GM12874 (cell line): ENCODE measurements at regions not wholly inside any gene's neighbourhood (a gene's known extent, or its start where the extent isn't known, plus 50 kb on each side); places are given as distances from the start of the nearest gene placed in this dataset.

Experiments
- CTCF ChIP-seq: IDR thresholded peaks from 2 replicates; pipeline ENCODE4 v1.5.1; 2011; ENCODE audit warnings: low read depth, mild to moderate bottlenecking, control low read depth, low read length, moderate library complexity; ENCODE audit not compliant: insufficient read depth

- TF ChIP-seq CTCF: no peak
These were observed 100.7 kb upstream of the ACTRT2 start for GRCh38 chr1:2920421-2921015.

- peak; percentile 25; the same call in 1 of the 2 replicates for TF ChIP-seq CTCF
These were observed 99.1 kb upstream of the ACTRT2 start for GRCh38 chr1:2921970-2922686.

- TF ChIP-seq CTCF: no peak
These were observed 97.9 kb upstream of the ACTRT2 start for GRCh38 chr1:2923351-2923750.

- no peak for TF ChIP-seq CTCF
These were observed 96.0 kb upstream of the ACTRT2 start for GRCh38 chr1:2925291-2925690.

- no peak for TF ChIP-seq CTCF
These were observed 95.3 kb upstream of the ACTRT2 start for GRCh38 chr1:2925918-2926317.

- TF ChIP-seq CTCF: no peak
These were observed 94.7 kb upstream of the ACTRT2 start for GRCh38 chr1:2926447-2927055.

- no peak for TF ChIP-seq CTCF
These were observed 93.6 kb upstream of the ACTRT2 start for GRCh38 chr1:2927393-2928360.
